ENCODE measurements at regions not wholly inside any gene's neighbourhood (a gene's known extent, or its start where the extent isn't known, plus 50 kb on each side); places are given as distances from the start of the nearest gene placed in this dataset.
"Not testable (repeated sequence)": the region's sequence is repeated elsewhere in the genome, so short reads cannot be mapped to it uniquely, and the experiment has no call there.

- no peak for DNase-seq (ENCODE audit: low read depth in 2 of 2)
These were observed 901.2 kb downstream of the TTLL7 start for GRCh38 chr1:83097715-83098114.

- no peak for DNase-seq (ENCODE audit: low read depth in 2 of 2)
These were observed 903.4 kb downstream of the TTLL7 start for GRCh38 chr1:83095570-83095969.

- DNase-seq (ENCODE audit: low read depth in 2 of 2) = no peak
These were observed 908.7 kb downstream of the TTLL7 start for GRCh38 chr1:83090195-83090594.

DNA sequence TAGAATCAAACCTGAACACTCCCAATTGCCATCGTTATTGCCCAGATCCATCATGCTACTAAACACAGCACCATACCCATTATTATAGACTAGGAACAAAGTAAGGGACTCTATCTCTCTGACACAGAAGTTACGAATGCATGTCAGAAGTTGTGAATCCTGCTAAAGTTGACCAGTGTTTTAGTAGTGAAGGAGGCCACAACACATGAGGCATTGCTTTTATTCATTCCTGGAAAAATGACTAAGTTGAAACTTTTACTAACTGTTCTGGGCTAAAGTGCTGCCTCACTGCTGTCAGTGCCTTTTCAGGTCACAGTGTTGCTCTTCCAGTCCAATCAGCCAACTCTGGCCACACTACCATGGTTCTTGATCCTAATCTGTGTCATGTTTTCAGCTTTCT lies 911.1 kb downstream of the TTLL7 start:
- DNase-seq (ENCODE audit: low read depth in 2 of 2) = no peak

- no peak for DNase-seq (ENCODE audit: low read depth in 2 of 2)
These were observed 911.9 kb downstream of the TTLL7 start for GRCh38 chr1:83086986-83087512.

DNA sequence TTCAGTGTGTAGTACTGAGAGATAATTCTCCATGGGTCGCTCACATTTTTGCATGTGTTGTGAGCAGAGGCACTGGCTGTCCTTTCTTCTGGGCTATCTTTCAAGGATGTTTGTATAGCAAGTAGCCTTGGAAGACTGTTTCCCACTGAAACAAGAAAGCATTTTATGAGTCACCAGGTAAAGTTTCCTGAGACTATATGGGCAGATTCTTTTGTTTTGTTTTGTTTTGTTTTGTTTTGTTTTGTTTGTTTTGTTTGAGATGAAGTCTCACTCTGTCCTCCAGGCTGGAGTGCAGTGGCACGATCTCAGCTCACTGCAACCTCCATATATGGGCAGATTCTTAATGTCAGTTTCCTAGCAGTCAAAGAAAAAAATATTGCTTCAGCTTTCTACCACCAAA lies 912.6 kb downstream of the TTLL7 start:
- peak in 1 of 2 donors; percentile 50 for DNase-seq (ENCODE audit: low read depth in 2 of 2)

DNA sequence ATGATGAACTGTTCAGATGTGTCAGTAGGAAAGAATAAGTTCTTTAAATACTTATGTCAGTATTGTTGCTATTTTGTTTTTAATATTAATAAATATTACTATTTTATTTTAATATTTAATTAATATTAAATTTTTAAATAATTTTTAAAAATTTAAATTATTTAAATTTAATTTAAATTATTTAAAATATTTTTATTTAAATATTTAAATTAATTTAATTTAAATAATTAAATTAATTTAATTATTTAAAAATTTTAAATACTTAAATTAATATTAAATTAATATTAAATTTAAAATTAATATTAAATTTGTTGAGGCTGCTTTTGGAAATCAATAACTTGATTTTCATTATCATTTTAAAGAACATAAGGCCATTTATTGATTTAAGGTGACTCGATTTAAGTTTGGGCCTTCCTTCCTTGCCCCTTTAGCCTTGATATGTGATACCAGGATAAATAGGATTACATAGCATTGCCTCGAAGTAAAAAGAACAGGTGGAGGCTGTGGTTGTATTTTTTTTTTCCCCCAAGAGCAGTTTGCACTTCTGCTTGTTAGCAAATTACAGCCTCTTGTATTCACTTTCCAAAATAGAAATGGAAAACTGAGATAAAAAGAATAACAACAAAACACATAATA lies 915.2 kb downstream of the TTLL7 start:
- no peak for DNase-seq (ENCODE audit: low read depth in 2 of 2)

GRCh38 chr1:83077411-83077810 lies 921.5 kb downstream of the TTLL7 start:
- no peak for DNase-seq (ENCODE audit: low read depth in 2 of 2)

DNA sequence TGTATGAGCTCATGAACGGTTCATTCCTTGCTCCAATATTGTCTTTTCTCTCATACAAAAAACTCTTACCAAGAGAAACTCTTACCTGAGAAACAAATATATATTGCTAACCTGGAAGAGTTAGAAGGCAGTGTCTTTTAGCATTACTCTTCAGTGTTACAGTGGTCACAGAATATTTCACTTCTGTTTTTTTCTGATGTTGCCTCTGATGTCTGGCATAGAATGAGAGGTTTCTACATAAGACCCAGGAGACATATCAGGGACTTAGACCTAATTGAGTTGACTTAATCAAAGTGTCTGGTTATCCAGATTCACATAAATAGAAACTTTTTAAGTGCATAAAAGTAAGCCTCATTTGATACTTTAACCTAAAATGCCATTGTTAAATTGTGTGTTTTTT lies 923.8 kb downstream of the TTLL7 start:
- DNase-seq (ENCODE audit: low read depth in 2 of 2) = no peak

DNA sequence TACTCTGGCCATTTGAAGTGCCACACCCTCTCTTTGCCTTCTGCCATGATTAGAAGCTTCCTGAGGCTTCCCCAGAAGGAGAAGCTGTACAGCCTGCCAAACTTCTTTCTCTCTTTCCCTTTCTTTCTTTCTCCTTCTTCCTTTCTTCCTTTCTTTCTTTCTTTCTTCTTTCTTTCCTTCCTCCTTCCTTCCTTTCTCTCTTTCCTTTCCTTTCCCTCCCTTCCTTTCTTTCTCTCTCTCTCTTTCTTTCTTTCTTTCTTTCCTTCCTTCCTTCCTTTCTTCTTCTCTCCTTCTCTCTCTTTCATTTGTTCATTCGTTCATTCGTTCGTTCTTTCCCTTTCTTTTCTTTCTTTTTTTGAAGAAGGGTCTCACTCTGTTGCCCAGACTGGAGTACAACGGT lies 931.0 kb downstream of the TTLL7 start:
- no peak for DNase-seq (ENCODE audit: low read depth in 2 of 2)

GRCh38 chr1:83065952-83066727 lies 932.8 kb downstream of the TTLL7 start:
- peak in 1 of 2 donors; percentile 53 for DNase-seq (ENCODE audit: low read depth in 2 of 2)

DNA sequence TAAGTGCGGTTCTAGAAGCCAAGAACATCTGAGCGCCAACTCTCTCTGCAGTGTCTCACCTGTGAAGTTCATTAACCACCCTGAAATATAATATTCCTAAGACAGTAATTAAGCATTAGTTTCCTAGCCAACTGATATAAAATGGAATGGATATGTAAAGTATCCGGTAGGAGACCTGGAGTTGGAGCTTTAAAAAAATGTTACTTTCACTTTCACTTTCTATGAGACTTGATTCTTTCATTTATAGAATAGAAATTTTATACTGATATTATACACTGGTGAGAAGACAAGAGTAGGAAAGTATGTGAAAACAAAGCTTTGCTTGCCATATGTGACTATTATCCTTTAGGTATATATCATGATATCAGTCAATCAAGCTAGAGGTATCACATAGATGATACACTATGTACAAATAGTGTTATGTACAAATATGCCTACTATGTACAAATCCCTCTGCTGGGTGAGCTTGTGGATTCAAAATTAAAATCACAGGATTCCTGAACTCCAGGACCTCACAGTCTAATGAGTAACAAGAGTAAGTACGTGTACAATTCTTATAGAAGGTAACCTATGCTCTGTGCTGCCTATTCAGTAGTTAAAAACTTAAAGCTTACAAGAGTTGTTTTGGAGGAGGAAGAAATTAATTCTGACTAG lies 934.2 kb downstream of the TTLL7 start:
- DNase-seq (ENCODE audit: low read depth in 2 of 2) = no peak

- no peak for DNase-seq (ENCODE audit: low read depth in 2 of 2)
These were observed 938.1 kb downstream of the TTLL7 start for GRCh38 chr1:83060651-83061390.

DNA sequence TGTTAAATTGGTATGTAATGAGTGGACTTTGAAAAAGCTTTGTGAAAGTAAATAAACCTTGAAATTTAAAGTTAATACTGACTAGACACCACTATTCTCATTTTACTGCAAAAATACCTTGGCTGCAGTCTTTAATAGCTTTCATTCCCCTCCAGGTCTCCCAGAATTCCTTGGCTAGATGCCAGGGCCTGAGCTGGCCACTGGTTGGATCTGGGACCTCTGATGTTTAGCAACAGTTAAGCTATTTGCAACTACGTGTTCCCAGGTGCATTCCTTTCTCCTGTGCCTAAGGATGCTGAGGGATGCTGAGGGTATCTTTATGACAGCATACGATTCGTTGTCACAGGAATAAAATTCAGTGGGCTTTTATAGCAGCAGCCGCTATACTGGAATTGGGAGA lies 938.7 kb downstream of the TTLL7 start:
- no peak for DNase-seq (ENCODE audit: low read depth in 2 of 2)

DNA sequence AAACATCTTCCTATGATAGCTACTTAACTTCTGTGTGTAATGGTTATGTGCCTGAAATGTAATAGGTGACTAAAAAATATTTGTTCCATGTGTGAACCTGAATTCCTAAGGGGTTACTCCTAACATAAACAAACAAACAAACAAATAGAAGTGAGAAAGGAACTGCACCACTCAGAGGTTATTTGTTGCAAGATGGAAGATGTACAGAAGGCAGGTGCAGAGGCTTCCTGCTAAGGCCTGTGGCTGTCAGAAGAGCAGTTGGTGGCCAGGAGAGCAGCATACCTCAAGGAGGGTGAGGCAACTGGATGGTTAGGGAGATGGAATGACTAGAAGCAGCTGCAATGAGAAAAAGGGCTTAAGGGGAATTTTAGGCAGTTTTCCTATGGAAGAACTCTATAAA lies 940.6 kb downstream of the TTLL7 start:
- DNase-seq (ENCODE audit: low read depth in 2 of 2) = no peak

GRCh38 chr1:83055391-83056170 lies 943.4 kb downstream of the TTLL7 start:
- DNase-seq (ENCODE audit: low read depth in 2 of 2) = no peak

DNA sequence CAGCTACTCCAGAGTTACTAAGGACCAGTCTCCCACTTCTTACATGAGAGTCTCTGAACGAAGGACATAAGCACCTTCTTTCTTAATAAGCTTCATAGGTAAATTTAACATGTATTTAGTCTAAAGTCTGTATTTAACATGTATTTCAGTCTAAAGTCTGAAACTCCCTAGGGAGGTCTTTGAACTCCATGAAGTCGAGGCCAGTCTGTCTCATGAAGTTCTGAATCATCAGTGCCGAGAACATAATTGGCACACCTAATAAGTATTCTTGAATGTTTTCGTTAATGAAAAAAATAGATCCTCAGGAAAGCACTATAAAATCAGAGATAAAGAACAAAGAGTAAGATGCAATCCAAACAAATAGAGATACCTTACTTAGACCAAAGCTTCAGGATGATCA lies 945.5 kb downstream of the TTLL7 start:
- peak in 1 of 2 donors; percentile 7 for DNase-seq (ENCODE audit: low read depth in 2 of 2)

DNA sequence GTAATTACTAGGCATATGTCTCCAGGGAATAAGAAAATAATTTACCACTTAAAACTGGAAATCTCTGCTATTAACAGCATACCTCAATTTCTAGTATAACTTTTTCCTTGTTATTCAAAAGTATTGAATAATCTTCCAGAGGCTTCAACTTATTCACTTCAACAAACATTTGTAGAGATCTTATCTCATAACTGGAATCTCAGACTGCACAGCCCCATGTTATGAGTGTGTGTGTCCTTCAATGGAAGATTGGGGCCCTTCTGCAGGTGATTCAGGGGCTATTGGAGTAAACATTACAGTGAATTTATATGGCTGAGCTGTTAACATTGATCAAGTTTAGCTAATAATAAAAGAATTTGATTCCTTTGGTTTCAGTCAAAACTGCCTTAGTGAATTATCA lies 946.1 kb downstream of the TTLL7 start:
- DNase-seq (ENCODE audit: low read depth in 2 of 2) = no peak

DNA sequence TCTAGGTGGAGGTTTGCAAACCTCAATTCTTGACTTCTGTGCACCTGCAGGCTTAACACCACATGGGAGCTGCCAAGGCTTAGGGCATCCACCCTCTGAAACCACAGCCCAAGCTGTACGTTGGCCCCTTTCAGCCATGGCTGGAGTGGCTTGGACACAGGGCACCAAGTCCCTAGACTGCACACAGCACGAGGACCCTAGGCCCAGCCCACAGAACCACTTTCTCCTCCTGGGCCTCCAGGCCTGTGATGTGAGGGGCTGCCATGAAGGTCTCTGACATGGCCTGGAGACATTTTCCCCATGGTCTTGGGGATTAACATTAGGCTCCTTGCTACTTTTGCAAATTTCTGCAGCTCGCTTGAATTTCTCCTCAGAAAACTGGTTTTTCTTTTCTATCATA lies 947.9 kb downstream of the TTLL7 start:
- not testable (repeated sequence) for DNase-seq (ENCODE audit: low read depth in 2 of 2)

DNA sequence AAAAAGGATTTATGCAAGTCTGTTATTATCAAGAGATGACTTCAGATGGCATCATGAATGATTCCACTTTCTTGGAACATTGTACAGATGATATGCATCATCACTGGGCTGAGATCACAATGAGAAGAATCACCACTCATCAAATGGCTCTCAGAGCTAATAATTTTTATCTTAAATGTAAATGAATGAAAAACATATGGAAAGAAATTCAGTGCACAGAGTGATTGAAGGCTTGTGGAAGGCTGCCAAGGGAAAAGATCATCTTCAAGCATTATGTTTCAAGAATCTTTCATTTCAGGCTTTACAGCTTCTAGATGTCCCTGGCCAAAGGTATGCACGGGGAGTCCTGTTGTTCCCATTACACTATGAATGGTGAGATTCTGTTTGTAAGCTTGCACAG lies 955.7 kb downstream of the TTLL7 start:
- no peak for DNase-seq (ENCODE audit: low read depth in 2 of 2)

DNA sequence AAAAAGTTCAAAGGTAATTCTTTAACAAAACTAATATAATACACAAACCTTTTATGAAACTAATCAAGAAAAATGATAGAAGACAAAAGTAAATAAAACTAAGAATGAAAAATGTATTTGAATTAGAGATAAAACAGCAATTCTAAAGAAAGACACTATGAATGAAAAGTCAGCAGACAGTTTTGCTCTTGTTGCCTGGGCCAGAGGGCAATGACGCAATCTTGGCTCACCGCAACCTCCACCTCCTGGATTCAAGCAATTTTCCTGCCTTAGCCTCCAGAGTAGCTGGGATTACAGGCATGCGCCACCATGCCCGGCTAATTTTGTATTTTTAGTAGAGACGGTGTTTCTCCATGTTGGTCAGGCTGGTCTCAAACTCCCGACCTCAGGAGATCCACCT lies 959.8 kb downstream of the TTLL7 start:
- DNase-seq (ENCODE audit: low read depth in 2 of 2) = not testable (repeated sequence)
